Endothelial cell (in vitro differentiated cells): ENCODE measurements at regions not wholly inside any gene's neighbourhood (a gene's known extent, or its start where the extent isn't known, plus 50 kb on each side); places are given as distances from the start of the nearest gene placed in this dataset.

Experiments
- DNase-seq: peaks from one replicate; pipeline ENCODE4 v3.0.0; 2021; ENCODE audit warnings: low spot score
- H3K27ac Mint-ChIP-seq: one replicate; pipeline ENCODE4 v1.8.0; 2021; ENCODE audit warnings: mixed read lengths, inconsistent platforms; ENCODE audit not compliant: unreplicated experiment
- H3K27me3 Mint-ChIP-seq: one replicate; pipeline ENCODE4 v1.8.0; 2021; ENCODE audit warnings: mild to moderate bottlenecking, moderate library complexity, mixed read lengths, inconsistent platforms; ENCODE audit not compliant: unreplicated experiment
- H3K36me3 Mint-ChIP-seq: one replicate; pipeline ENCODE4 v1.8.0; 2021; ENCODE audit warnings: mild to moderate bottlenecking, low read depth, mixed read lengths, inconsistent platforms; ENCODE audit not compliant: unreplicated experiment
- H3K4me1 Mint-ChIP-seq: one replicate; pipeline ENCODE4 v1.8.0; 2021; ENCODE audit warnings: mild to moderate bottlenecking, mixed read lengths, inconsistent platforms; ENCODE audit not compliant: unreplicated experiment
- H3K4me3 Mint-ChIP-seq: one replicate; pipeline ENCODE4 v1.8.0; 2021; ENCODE audit warnings: mild to moderate bottlenecking, mixed read lengths, inconsistent platforms; ENCODE audit not compliant: unreplicated experiment
- H3K9me3 Mint-ChIP-seq: one replicate; pipeline ENCODE4 v1.8.0; 2021; ENCODE audit warnings: mixed read lengths, inconsistent platforms; ENCODE audit not compliant: unreplicated experiment
- CTCF ChIP-seq: fragments of 200-600 bp; sonication (generic); IDR thresholded peaks from one replicate; pipeline ENCODE4 v1.5.0; 2021; ENCODE audit warnings: antibody characterized with exemption; ENCODE audit not compliant: unreplicated experiment

DNA sequence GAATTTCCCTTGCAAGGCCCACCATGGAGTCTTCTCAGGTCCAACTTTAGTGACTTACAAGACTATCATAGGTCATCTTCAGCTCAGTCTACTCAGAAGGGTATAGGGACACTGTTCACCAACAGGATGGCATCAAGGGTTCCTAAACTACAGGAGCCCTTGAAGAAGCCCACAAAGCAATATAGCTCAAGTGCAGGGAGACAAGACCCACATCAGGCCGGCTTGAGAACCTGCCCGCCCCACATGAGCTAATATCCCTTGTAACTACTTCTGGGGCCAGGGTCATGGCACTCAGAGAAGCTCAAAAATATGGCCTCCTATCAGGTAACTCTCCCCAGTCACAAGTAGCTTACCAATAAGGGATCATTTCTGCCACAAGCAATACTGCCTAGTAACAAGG lies 249.9 kb downstream of the CDK5RAP2 start:
- H3K27me3 Mint-ChIP-seq, result no peaks in the 10 kb centered on the region

DNA sequence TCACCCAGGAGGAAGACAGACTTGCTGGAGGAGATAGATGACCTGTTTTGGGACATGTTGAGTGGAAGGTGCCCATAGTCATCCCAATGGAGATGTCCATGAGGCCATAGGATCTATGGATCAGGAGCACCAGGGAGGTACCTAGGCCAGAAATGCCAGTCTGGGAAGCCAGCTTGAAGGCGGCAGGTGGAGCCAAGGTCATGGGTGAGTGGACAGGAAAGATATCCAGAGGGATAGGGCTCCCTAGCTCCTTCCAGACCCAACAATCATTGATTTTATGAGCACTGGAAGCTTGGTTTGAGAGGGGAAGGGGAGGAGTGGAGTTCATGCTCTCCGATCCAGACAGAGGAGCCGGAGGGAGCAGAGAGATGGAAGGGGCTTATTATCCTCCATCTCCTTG lies 252.6 kb downstream of the CDK5RAP2 start:
- Mint-ChIP-seq H3K36me3 (peaks cover 6% of the 10 kb centered on the region), H3K4me1 (peaks cover 34% of the 10 kb centered on the region), H3K27me3 (no peaks in the 10 kb centered on the region), H3K27ac (no peak overlapping the region), H3K4me3 (no peak overlapping the region), H3K9me3 (no peaks in the 10 kb centered on the region)
- no peak for TF ChIP-seq CTCF
- no peak for DNase-seq

More for the DNA sequence above, 249.9 kb downstream of the CDK5RAP2 start:
- DNase-seq, result no peak
- no peak for TF ChIP-seq CTCF
- peaks cover 6% of the 10 kb centered on the region for H3K36me3 Mint-ChIP-seq
- no peaks in the 10 kb centered on the region for H3K9me3 Mint-ChIP-seq
- H3K4me3 Mint-ChIP-seq, result no peak overlapping the region
- no peak overlapping the region for H3K27ac Mint-ChIP-seq
- peaks cover 23% of the 10 kb centered on the region for H3K4me1 Mint-ChIP-seq

DNA sequence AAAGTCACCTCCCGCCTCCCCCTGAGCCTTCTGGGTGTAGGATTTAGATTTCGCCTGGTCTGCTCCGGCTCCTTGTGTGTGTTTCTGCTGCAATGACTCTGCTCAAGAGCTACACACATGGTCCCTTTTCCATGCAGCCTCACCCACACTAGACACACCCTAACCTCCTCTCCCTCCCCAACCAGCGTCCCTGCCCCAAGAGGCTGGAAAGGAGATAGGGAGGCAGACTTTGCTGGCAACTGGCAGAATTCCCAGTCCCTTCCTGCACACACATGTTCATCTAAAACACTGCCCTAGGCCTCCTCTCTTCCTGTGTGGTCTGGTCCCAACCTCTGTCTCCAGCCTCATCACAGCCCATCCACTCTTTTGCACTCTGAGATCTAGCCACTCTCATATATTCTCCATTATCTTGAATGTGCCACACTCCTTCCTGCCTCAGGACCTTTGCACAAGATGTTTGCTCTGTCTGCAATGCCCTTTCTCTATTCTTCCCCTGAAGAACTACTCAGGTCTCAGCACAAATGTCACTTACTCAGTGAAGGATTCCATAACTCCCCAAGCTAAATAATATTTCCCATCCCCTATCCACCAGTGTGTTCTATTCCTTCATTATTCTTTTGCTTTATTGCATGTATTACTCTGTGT lies 253.8 kb downstream of the CDK5RAP2 start:
- no peak overlapping the region for H3K27ac Mint-ChIP-seq
- peaks cover 34% of the 10 kb centered on the region for H3K4me1 Mint-ChIP-seq
- no peak for DNase-seq
- H3K36me3 Mint-ChIP-seq, result peaks cover 6% of the 10 kb centered on the region
- no peaks in the 10 kb centered on the region for H3K9me3 Mint-ChIP-seq
- TF ChIP-seq CTCF, result no peak
- no peak overlapping the region for H3K4me3 Mint-ChIP-seq
- H3K27me3 Mint-ChIP-seq, result no peaks in the 10 kb centered on the region

DNA sequence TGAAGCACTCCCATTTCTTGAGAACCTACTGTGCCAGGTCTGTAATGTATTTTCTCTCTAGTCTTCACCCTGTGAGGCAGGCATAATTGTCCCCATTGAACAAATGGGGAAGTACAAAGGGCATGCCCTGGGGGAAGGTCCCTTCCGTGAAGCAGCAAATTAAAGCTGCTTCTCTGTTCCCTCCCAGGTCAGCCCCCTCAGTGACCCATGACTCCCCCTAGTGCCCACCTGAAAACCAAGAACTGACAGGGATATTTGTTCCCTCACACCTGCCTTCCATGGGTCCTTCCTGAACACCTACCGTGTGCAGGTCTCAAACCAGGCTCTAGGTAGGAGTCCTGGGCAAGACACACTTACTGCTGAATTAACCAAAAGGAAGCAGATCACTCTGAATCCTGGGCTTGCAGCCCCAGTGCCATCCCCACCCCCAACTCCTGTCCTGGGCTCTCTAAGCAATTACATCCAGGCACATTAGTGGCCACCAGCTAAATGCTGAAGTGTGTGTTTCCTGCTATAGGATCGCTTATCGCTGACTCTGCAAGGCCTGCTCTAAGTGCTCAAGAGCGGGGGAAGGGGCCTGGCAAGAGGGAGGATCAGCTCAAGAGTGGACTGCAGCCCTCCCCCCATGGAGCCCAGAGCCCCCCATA lies 254.8 kb downstream of the CDK5RAP2 start:
- H3K27me3 Mint-ChIP-seq, result no peaks in the 10 kb centered on the region
- DNase-seq, result no peak
- no peak overlapping the region for H3K4me3 Mint-ChIP-seq
- TF ChIP-seq CTCF, result peak; percentile 33
- H3K36me3 Mint-ChIP-seq, result peaks cover 6% of the 10 kb centered on the region
- H3K27ac Mint-ChIP-seq, result no peak overlapping the region
- H3K4me1 Mint-ChIP-seq, result peaks cover 34% of the 10 kb centered on the region
- no peaks in the 10 kb centered on the region for H3K9me3 Mint-ChIP-seq

DNA sequence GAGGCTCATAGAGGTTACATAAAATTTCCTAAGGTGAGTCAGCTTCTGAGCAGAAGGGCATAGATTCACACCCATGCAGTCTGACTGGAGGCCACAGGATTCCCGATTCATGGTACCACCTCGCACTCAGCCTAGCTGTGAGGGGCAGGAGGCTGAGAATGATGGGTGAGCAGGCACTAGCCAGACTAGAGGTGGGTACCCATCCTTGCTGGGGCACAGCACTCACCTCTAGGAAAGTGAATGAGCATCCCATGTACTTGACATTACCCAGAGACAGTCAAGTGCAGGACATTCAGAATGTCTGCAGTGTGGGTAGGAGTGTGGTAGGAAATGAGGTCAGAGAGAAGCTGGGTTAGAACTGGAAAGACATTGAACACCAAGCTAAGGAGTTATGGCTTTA lies 255.5 kb downstream of the CDK5RAP2 start:
- Mint-ChIP-seq H3K36me3 (peaks cover 6% of the 10 kb centered on the region), H3K4me1 (peaks cover 34% of the 10 kb centered on the region)

More for the DNA sequence above, 255.5 kb downstream of the CDK5RAP2 start:
- peak overlapping the region; percentile 2 for H3K27ac Mint-ChIP-seq
- no peaks in the 10 kb centered on the region for H3K9me3 Mint-ChIP-seq
- DNase-seq, result no peak
- no peak for TF ChIP-seq CTCF
- H3K4me3 Mint-ChIP-seq, result no peak overlapping the region
- H3K27me3 Mint-ChIP-seq, result no peaks in the 10 kb centered on the region
